HepG2 (cell line): ENCODE measurements at regions not wholly inside any gene's neighbourhood (a gene's known extent, or its start where the extent isn't known, plus 50 kb on each side); places are given as distances from the start of the nearest gene placed in this dataset.

Experiments
- ATAC-seq: fragments of 200-7000 bp; cut with Tn5 transposase; 3 replicates; pipeline ENCODE4 v1.9.1; 2020; ENCODE audit warnings: mild to moderate bottlenecking, moderate library complexity
- BruUV-seq: library from RNA; stranded (reverse); fragments of 400-500 nt; replicated peaks from 2 replicates; lab custom pipeline; 2021; lab: Mats Ljungman, UMichigan
- CTCF ChIA-PET: fragments of 300-600 bp; formaldehyde crosslinking; extraction: SDS; loops from one replicate; lab custom pipeline; 2021; ENCODE audit warnings: low total read pairs, inconsistent platforms, low intra/inter-chr PET ratio; lab: Yijun Ruan, JAX
- POLR2A ChIA-PET: fragments of 350-600 bp; sonication (Branson Sonifier 250); formaldehyde crosslinking; loops from one replicate; lab custom pipeline; 2020; ENCODE audit warnings: antibody characterized with exemption, inconsistent platforms; lab: Yijun Ruan, JAX
- DNase-seq: peaks from one replicate; pipeline ENCODE4 v3.0.0-alpha.2; 2015; ENCODE audit warnings: low spot score
- FAIRE-seq: peaks from 3 replicates; lab custom pipeline; 2011; peaks lifted over from hg19 to GRCh38; lab: Jason Lieb, UNC
- H2AFZ ChIP-seq: one replicate; pipeline ENCODE4 v1.6.1; 2011; ENCODE audit warnings: low read length, inconsistent platforms
- H3K27ac ChIP-seq: fragments of 300-600 bp; 3 replicates; pipeline ENCODE4 v1.8.0; 2011; ENCODE audit warnings: mixed run types, mild to moderate bottlenecking, mixed read lengths, low read length, inconsistent platforms; ENCODE audit not compliant: insufficient read depth; ENCODE audit errors: extremely low read length
- H3K27me3 ChIP-seq, 2 experiments: fragments of 200-600 bp in 1 of 2; 2 replicates in 1 of 2; 3 replicates in 1 of 2; pipeline versions ENCODE4 v1.6.0 to v1.8.0; 2011; ENCODE audit warnings: low read length in 2 of 2, mild to moderate bottlenecking in 2 of 2, moderate library complexity in 2 of 2, inconsistent platforms in 1 of 2; ENCODE audit not compliant: insufficient read depth in 2 of 2, control insufficient read depth in 1 of 2
- H3K36me3 ChIP-seq, 2 experiments: fragments of 200-600 bp in 1 of 2; replicated peaks in 1 of 2; 2 replicates in 1 of 2; 3 replicates in 1 of 2; pipeline versions ENCODE4 v1.5.1 to v1.8.0; 2011; ENCODE audit warnings: low read length in 2 of 2, inconsistent platforms in 1 of 2; ENCODE audit not compliant: insufficient read depth in 2 of 2, control insufficient read depth in 1 of 2
- H3K4me1 ChIP-seq: 2 replicates; pipeline ENCODE4 v1.5.1; 2012; ENCODE audit warnings: low read length, inconsistent platforms; ENCODE audit not compliant: insufficient read depth
- H3K4me2 ChIP-seq: 2 replicates; pipeline ENCODE4 v1.6.0; 2011; ENCODE audit warnings: low read depth, low read length, inconsistent platforms
- H3K4me3 ChIP-seq, 3 experiments: fragments of 200-600 bp in 1 of 3; sonication (generic), shearing (Covaris generic) in 1 of 3; replicated peaks in 1 of 3; 2 replicates each; pipeline ENCODE4 v1.5.1; 2011 to 2016; ENCODE audit warnings: low read length in 3 of 3, inconsistent platforms in 2 of 3, low read depth in 2 of 3, mild to moderate bottlenecking in 2 of 3, control low read depth in 1 of 3, mixed read lengths in 1 of 3; ENCODE audit not compliant: insufficient read depth in 1 of 3
- H3K79me2 ChIP-seq: one replicate; pipeline ENCODE4 v1.6.1; 2011; ENCODE audit warnings: low read length, inconsistent platforms; ENCODE audit not compliant: insufficient read depth
- H3K9ac ChIP-seq: 2 replicates; pipeline ENCODE4 v1.6.0; 2011; ENCODE audit warnings: mild to moderate bottlenecking, low read depth, low read length, inconsistent platforms; ENCODE audit not compliant: insufficient read depth
- H3K9me3 ChIP-seq: 2 replicates; pipeline ENCODE4 v1.5.1; 2012; ENCODE audit warnings: mild to moderate bottlenecking, low read length
- H4K20me1 ChIP-seq: 2 replicates; pipeline ENCODE4 v1.6.0; 2011; ENCODE audit warnings: inconsistent platforms, mild to moderate bottlenecking, low read length, moderate library complexity; ENCODE audit not compliant: insufficient read depth
- AHDC1 ChIP-seq: sonication (generic); formaldehyde crosslinking; IDR thresholded peaks from 2 replicates; pipeline ENCODE4 v1.5.1; 2020; ENCODE audit warnings: mild to moderate bottlenecking, missing genetic modification reagents, borderline replicate concordance
- IRX3 ChIP-seq: sonication (generic); formaldehyde crosslinking; IDR thresholded peaks from 2 replicates; pipeline ENCODE4 v1.8.1; 2023; ENCODE audit warnings: mild to moderate bottlenecking, low read depth, missing genetic modification reagents, borderline replicate concordance
- ZNF747 ChIP-seq: sonication (generic); formaldehyde crosslinking; IDR thresholded peaks from 2 replicates; pipeline ENCODE4 v1.8.1; 2023; ENCODE audit warnings: missing genetic modification reagents, mild to moderate bottlenecking, borderline replicate concordance
- ZNF816 ChIP-seq: sonication (generic); formaldehyde crosslinking; IDR thresholded peaks from 2 replicates; pipeline ENCODE4 v1.8.0; 2022; ENCODE audit warnings: missing genetic modification reagents, mild to moderate bottlenecking, borderline replicate concordance
- ZSCAN21 ChIP-seq: sonication (generic); formaldehyde crosslinking; IDR thresholded peaks from 2 replicates; pipeline ENCODE4 v1.8.0; 2022; ENCODE audit warnings: mild to moderate bottlenecking, missing genetic modification reagents, moderate library complexity, borderline replicate concordance
- WGBS: methylation state at CpG from one replicate; pipeline ENCODE4 v1.1.6; 2017; ENCODE audit warnings: low lambda C conversion rate; 5-methylcytosine and 5-hydroxymethylcytosine counted together
- in situ Hi-C: cut with HindIII; loops from 2 replicates; pipeline ENCODE4 v1.10.0; 2017; ENCODE audit warnings: low pct_unique_long_range_greater_than_20kb; ENCODE audit not compliant: extremely low pct_ligation_motif_present
- intact Hi-C: fragments of 100-400 bp; cut with micrococcal nuclease; formaldehyde crosslinking; loops from one replicate; pipeline ENCODE4 v1.10.0; 2022; ENCODE audit not compliant: unreplicated experiment
- TF ChIP-seq, protein P1 (sequence below): sonication (generic); formaldehyde crosslinking; IDR thresholded peaks from 2 replicates; pipeline ENCODE4 v1.4.0; 2020; ENCODE audit warnings: missing genetic modification reagents
- TF ChIP-seq, protein P2 (sequence below): sonication (generic); formaldehyde crosslinking; IDR thresholded peaks from 2 replicates; pipeline ENCODE4 v1.4.0; 2020; ENCODE audit warnings: mild to moderate bottlenecking, low read depth, missing genetic modification reagents

- H3K4me2 ChIP-seq: no peak overlapping the region
- no peaks in the 10 kb centered on the region for H4K20me1 ChIP-seq
- H3K36me3 ChIP-seq: no peaks in the 10 kb centered on the region
- H2AFZ ChIP-seq: no peak overlapping the region
- ChIA-PET POLR2A (no interaction called here), CTCF (no interaction called here)
- 0% methylated on average over 2 of the region's 2 CpGs for WGBS
- H3K79me2 ChIP-seq: no peaks in the 10 kb centered on the region
- no peaks in the 10 kb centered on the region; a peak in 2 of 5 replicates for H3K27me3 ChIP-seq
- no peak for ATAC-seq
- in situ Hi-C loops (no loop called here), intact Hi-C loops (no loop called here)
- no peak for FAIRE-seq
- H3K9me3 ChIP-seq: no peaks in the 10 kb centered on the region
- BruUV-seq: no TSS peak
- H3K4me1 ChIP-seq: no peaks in the 10 kb centered on the region
- no peak for DNase-seq
- no peak overlapping the region for H3K9ac ChIP-seq
- no peak overlapping the region for H3K27ac ChIP-seq
- TF ChIP-seq ZNF816 (CRISPR knock-in tag) (no peak), ZNF747 (CRISPR knock-in tag) (no peak), AHDC1 (CRISPR knock-in tag) (no peak), IRX3 (no peak), ZSCAN21 (CRISPR knock-in tag) (no peak)
- TF ChIP-seq, protein P1, sequence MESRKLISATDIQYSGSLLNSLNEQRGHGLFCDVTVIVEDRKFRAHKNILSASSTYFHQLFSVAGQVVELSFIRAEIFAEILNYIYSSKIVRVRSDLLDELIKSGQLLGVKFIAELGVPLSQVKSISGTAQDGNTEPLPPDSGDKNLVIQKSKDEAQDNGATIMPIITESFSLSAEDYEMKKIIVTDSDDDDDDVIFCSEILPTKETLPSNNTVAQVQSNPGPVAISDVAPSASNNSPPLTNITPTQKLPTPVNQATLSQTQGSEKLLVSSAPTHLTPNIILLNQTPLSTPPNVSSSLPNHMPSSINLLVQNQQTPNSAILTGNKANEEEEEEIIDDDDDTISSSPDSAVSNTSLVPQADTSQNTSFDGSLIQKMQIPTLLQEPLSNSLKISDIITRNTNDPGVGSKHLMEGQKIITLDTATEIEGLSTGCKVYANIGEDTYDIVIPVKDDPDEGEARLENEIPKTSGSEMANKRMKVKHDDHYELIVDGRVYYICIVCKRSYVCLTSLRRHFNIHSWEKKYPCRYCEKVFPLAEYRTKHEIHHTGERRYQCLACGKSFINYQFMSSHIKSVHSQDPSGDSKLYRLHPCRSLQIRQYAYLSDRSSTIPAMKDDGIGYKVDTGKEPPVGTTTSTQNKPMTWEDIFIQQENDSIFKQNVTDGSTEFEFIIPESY (CRISPR knock-in tag): no peak
- TF ChIP-seq, protein P2, sequence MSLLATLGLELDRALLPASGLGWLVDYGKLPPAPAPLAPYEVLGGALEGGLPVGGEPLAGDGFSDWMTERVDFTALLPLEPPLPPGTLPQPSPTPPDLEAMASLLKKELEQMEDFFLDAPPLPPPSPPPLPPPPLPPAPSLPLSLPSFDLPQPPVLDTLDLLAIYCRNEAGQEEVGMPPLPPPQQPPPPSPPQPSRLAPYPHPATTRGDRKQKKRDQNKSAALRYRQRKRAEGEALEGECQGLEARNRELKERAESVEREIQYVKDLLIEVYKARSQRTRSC: no peak
- no peak overlapping the region for H3K4me3 ChIP-seq
Observed at GRCh38 chr12:92360543-92360942, 214.9 kb upstream of the BTG1 start.
